GM21576 (cell line): ENCODE measurements at regions not wholly inside any gene's neighbourhood (a gene's known extent, or its start where the extent isn't known, plus 50 kb on each side); places are given as distances from the start of the nearest gene placed in this dataset.

ENCODE experiments used
- ATAC-seq: cut with Tn5 transposase; IDR thresholded peaks from one replicate; pipeline ENCODE4 v1.9.1; 2021; ENCODE audit warnings: mild to moderate bottlenecking, moderate library complexity; ENCODE audit not compliant: unreplicated experiment

- no peak for ATAC-seq
These were observed 61.0 kb downstream of the GTPBP8 start for GRCh38 chr3:113051787-113052186.

- no peak for ATAC-seq
These were observed 62.4 kb downstream of the GTPBP8 start for GRCh38 chr3:113053169-113053568.

- no peak for ATAC-seq
These were observed 63.8 kb downstream of the GTPBP8 start for GRCh38 chr3:113054552-113054951.

- ATAC-seq: no peak
These were observed 64.4 kb downstream of the GTPBP8 start for GRCh38 chr3:113055201-113055600.

GRCh38 chr3:113055961-113056360, 65.2 kb downstream of the GTPBP8 start:
- ATAC-seq: no peak

GRCh38 chr3:113057117-113057516, 66.3 kb downstream of the GTPBP8 start:
- ATAC-seq: peak; percentile 74

GRCh38 chr3:113058188-113058587, 67.4 kb downstream of the GTPBP8 start:
- ATAC-seq: no peak

- ATAC-seq: no peak
These were observed 71.9 kb downstream of the GTPBP8 start for GRCh38 chr3:113062705-113063104.

GRCh38 chr3:113063126-113063894, 72.5 kb downstream of the GTPBP8 start:
- no peak for ATAC-seq

- no peak for ATAC-seq
These were observed 73.4 kb downstream of the GTPBP8 start for GRCh38 chr3:113064183-113064582.

- ATAC-seq: no peak
These were observed 74.6 kb downstream of the GTPBP8 start for GRCh38 chr3:113065336-113065735.

- ATAC-seq: no peak
These were observed 79.4 kb downstream of the GTPBP8 start for GRCh38 chr3:113070072-113070640.

GRCh38 chr3:113070681-113071113, 79.9 kb downstream of the GTPBP8 start:
- ATAC-seq: peak; percentile 86

- no peak for ATAC-seq
These were observed 84.8 kb downstream of the GTPBP8 start for GRCh38 chr3:113075588-113075987.

GRCh38 chr3:113079218-113079961, 88.6 kb downstream of the GTPBP8 start:
- ATAC-seq: peak; percentile 68

- ATAC-seq: no peak
These were observed 94.0 kb downstream of the GTPBP8 start for GRCh38 chr3:113084777-113085176.

GRCh38 chr3:113086560-113087461, 96.0 kb downstream of the GTPBP8 start:
- ATAC-seq: no peak

GRCh38 chr3:113088616-113089015, 97.8 kb downstream of the GTPBP8 start:
- ATAC-seq: no peak

GRCh38 chr3:113091417-113091816, 100.6 kb downstream of the GTPBP8 start:
- no peak for ATAC-seq

- ATAC-seq: no peak
These were observed 102.0 kb downstream of the GTPBP8 start for GRCh38 chr3:113092746-113093145.
